Progenitor cell of endocrine pancreas (in vitro differentiated cells): ENCODE measurements at regions not wholly inside any gene's neighbourhood (a gene's known extent, or its start where the extent isn't known, plus 50 kb on each side); places are given as distances from the start of the nearest gene placed in this dataset.

ENCODE experiments used
- DNase-seq: peaks from one replicate; pipeline ENCODE4 v3.0.0; 2021; ENCODE audit warnings: low spot score; ENCODE audit not compliant: unreplicated experiment
- H3K27ac Mint-ChIP-seq: 2 replicates; pipeline ENCODE4 v1.8.0; 2021; ENCODE audit warnings: mild to moderate bottlenecking, moderate library complexity, mixed read lengths
- H3K27me3 Mint-ChIP-seq: 2 replicates; pipeline ENCODE4 v1.8.0; 2021; ENCODE audit warnings: mixed read lengths
- H3K36me3 Mint-ChIP-seq: 2 replicates; pipeline ENCODE4 v1.8.0; 2022; ENCODE audit warnings: mixed read lengths; ENCODE audit not compliant: insufficient read depth
- H3K4me1 Mint-ChIP-seq: 2 replicates; pipeline ENCODE4 v1.8.0; 2021; ENCODE audit warnings: low read depth, mixed read lengths
- H3K4me3 Mint-ChIP-seq: 2 replicates; pipeline ENCODE4 v1.8.0; 2021; ENCODE audit warnings: low read depth, mild to moderate bottlenecking, moderate library complexity, mixed read lengths
- H3K9me3 Mint-ChIP-seq: 2 replicates; pipeline ENCODE4 v1.8.0; 2021; ENCODE audit warnings: low read depth, mixed read lengths
- CTCF ChIP-seq: fragments of 200-600 bp; sonication (generic); IDR thresholded peaks from one replicate; pipeline ENCODE4 v1.5.0; 2021; ENCODE audit warnings: antibody characterized with exemption, mild to moderate bottlenecking; ENCODE audit not compliant: unreplicated experiment

- TF ChIP-seq CTCF: no peak
- no peaks in the 10 kb centered on the region for H3K36me3 Mint-ChIP-seq
- peaks cover 2% of the 10 kb centered on the region for H3K4me1 Mint-ChIP-seq
- peaks cover 13% of the 10 kb centered on the region for H3K27me3 Mint-ChIP-seq
- no peak for DNase-seq
- H3K27ac Mint-ChIP-seq: no peak overlapping the region
- H3K4me3 Mint-ChIP-seq: no peak overlapping the region
- H3K9me3 Mint-ChIP-seq: no peaks in the 10 kb centered on the region
Measured at GRCh38 chr5:32850817-32851496, 139.8 kb downstream of the NPR3 start.

GRCh38 chr5:32851559-32852173 lies 140.5 kb downstream of the NPR3 start:
- Mint-ChIP-seq H3K4me1 (peaks cover 2% of the 10 kb centered on the region), H3K9me3 (no peaks in the 10 kb centered on the region), H3K36me3 (no peaks in the 10 kb centered on the region), H3K4me3 (no peak overlapping the region), H3K27me3 (peaks cover 10% of the 10 kb centered on the region), H3K27ac (no peak overlapping the region)
- DNase-seq: no peak
- TF ChIP-seq CTCF: no peak

- peak; percentile 42 for TF ChIP-seq CTCF
- H3K4me3 Mint-ChIP-seq: no peak overlapping the region
- peak overlapping the region; percentile 53 for H3K27ac Mint-ChIP-seq
- H3K27me3 Mint-ChIP-seq: peaks cover 10% of the 10 kb centered on the region
- no peak for DNase-seq
- H3K9me3 Mint-ChIP-seq: peaks cover 3% of the 10 kb centered on the region
- H3K36me3 Mint-ChIP-seq: no peaks in the 10 kb centered on the region
- H3K4me1 Mint-ChIP-seq: peaks cover 2% of the 10 kb centered on the region
Measured at GRCh38 chr5:32852535-32852934, 141.4 kb downstream of the NPR3 start.

GRCh38 chr5:32852976-32853375 lies 141.9 kb downstream of the NPR3 start:
- no peak overlapping the region for H3K4me3 Mint-ChIP-seq
- H3K27ac Mint-ChIP-seq: no peak overlapping the region
- peaks cover 5% of the 10 kb centered on the region for H3K9me3 Mint-ChIP-seq
- no peak for TF ChIP-seq CTCF
- H3K27me3 Mint-ChIP-seq: peaks cover 10% of the 10 kb centered on the region
- no peak for DNase-seq
- H3K4me1 Mint-ChIP-seq: peaks cover 2% of the 10 kb centered on the region
- H3K36me3 Mint-ChIP-seq: no peaks in the 10 kb centered on the region

GRCh38 chr5:32854473-32854872 lies 143.4 kb downstream of the NPR3 start:
- no peak overlapping the region for H3K4me3 Mint-ChIP-seq

More at GRCh38 chr5:32854473-32854872, 143.4 kb downstream of the NPR3 start:
- H3K27ac Mint-ChIP-seq: no peak overlapping the region
- peaks cover 4% of the 10 kb centered on the region for H3K27me3 Mint-ChIP-seq
- H3K4me1 Mint-ChIP-seq: peaks cover 2% of the 10 kb centered on the region
- H3K9me3 Mint-ChIP-seq: peaks cover 15% of the 10 kb centered on the region
- no peaks in the 10 kb centered on the region for H3K36me3 Mint-ChIP-seq
- TF ChIP-seq CTCF: no peak
- no peak for DNase-seq
